GM12865 (cell line): ENCODE measurements at regions not wholly inside any gene's neighbourhood (a gene's known extent, or its start where the extent isn't known, plus 50 kb on each side); places are given as distances from the start of the nearest gene placed in this dataset.

Source experiments
- DNase-seq: peaks from one replicate; pipeline ENCODE4 v3.0.0; 2010; ENCODE audit warnings: low read depth
- H3K4me3 ChIP-seq: 2 replicates; pipeline ENCODE4 v1.5.1; 2011; ENCODE audit warnings: mild to moderate bottlenecking, low read depth, low read length, control low read depth
- CTCF ChIP-seq: IDR thresholded peaks from 2 replicates; pipeline ENCODE4 v1.5.1; 2011; ENCODE audit warnings: low read length, control low read depth, low read depth, inconsistent platforms; ENCODE audit not compliant: insufficient read depth; ENCODE audit errors: missing control alignments

DNA sequence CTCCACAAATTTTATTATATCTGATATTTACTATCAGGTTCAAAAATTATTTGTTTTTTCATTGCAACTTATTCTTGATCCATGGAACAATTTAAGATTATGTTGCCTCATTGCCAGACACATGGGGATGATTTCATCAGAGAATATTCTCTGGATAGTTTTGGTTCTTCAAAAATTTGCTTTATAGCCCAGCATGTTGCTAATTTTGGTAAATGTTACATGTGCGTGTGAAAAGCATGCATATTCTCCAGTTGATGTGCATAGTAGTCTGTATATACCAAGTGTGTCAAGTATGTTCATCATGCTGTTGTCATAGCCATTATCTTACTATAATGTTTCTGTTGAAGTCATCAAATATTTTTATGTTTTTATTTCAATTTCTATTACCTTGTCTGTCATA is 122.3 kb downstream of the RFC3 start:
- no peak for DNase-seq
- no peak for TF ChIP-seq CTCF

GRCh38 chr13:33940898-33941297 is 122.9 kb downstream of the RFC3 start:
- H3K4me3 ChIP-seq: no peak overlapping the region
- no peak for DNase-seq
- no peak for TF ChIP-seq CTCF

More for the DNA sequence above, 122.3 kb downstream of the RFC3 start:
- no peak overlapping the region for H3K4me3 ChIP-seq

GRCh38 chr13:33945477-33945876 is 127.5 kb downstream of the RFC3 start:
- DNase-seq: no peak
- TF ChIP-seq CTCF: no peak
- no peak overlapping the region for H3K4me3 ChIP-seq

- TF ChIP-seq CTCF: no peak
- H3K4me3 ChIP-seq: no peak overlapping the region
- no peak for DNase-seq
Observed at GRCh38 chr13:33953203-33953602, 135.3 kb downstream of the RFC3 start.

- no peak for DNase-seq
- H3K4me3 ChIP-seq: no peak overlapping the region
- no peak for TF ChIP-seq CTCF
Observed at GRCh38 chr13:33953781-33954180, 135.8 kb downstream of the RFC3 start.

DNA sequence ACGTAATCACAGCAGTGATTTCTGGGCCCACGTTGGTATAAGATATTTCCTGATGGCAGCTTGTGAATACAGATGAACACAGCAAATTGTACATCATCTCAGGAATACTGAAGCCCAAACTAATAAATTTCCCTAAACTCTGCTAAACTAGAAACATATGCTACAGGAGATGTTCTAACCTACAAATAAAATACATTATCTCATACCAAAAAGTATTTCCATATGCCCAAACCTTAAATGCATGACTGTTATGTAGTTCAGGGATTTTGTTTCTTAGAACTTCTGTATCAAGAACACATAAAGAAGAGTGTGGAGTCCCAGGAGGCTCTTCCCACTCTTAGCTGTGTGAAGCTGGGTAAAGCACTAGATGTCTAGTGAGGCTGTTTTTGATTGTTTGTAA is 138.4 kb downstream of the RFC3 start:
- H3K4me3 ChIP-seq: no peak overlapping the region
- no peak for TF ChIP-seq CTCF
- DNase-seq: no peak

GRCh38 chr13:33957497-33957905 is 139.6 kb downstream of the RFC3 start:
- no peak overlapping the region for H3K4me3 ChIP-seq
- no peak for TF ChIP-seq CTCF
- DNase-seq: no peak
